ENCODE measurements at regions not wholly inside any gene's neighbourhood (a gene's known extent, or its start where the extent isn't known, plus 50 kb on each side); places are given as distances from the start of the nearest gene placed in this dataset.

GRCh38 chr13:31050486-31051400, 111.0 kb downstream of the HSPH1 start:
- Mint-ChIP-seq H3K4me1 (ENCODE audit: low read depth) (peaks cover 9% of the 10 kb centered on the region), H3K27ac (no peak overlapping the region), H3K36me3 (ENCODE audit: low read depth) (no peaks in the 10 kb centered on the region), H3K27me3 (peaks cover 11% of the 10 kb centered on the region), H3K9me3 (no peaks in the 10 kb centered on the region), H3K4me3 (no peak overlapping the region)
- CTCF ChIA-PET = interaction anchor here (0.9 kb wide), 1 partner anchor 71 kb away, joined by 3 read pairs; no protein-coding TSS in a partner anchor
- no peak for TF ChIP-seq CTCF (IDR thresholded peaks at IDR 0.05)
- no peak for DNase-seq
- intact Hi-C loops (cut with micrococcal nuclease) = no loop called here
- POLR2A ChIA-PET = no interaction called here
- ATAC-seq = peak; percentile 8

- no peak for TF ChIP-seq CTCF (IDR thresholded peaks at IDR 0.05)
- ATAC-seq = no peak
- Mint-ChIP-seq H3K4me3 (no peak overlapping the region), H3K27ac (no peak overlapping the region), H3K4me1 (ENCODE audit: low read depth) (peaks cover 18% of the 10 kb centered on the region), H3K9me3 (no peaks in the 10 kb centered on the region), H3K27me3 (peaks cover 11% of the 10 kb centered on the region), H3K36me3 (ENCODE audit: low read depth) (no peaks in the 10 kb centered on the region)
- no peak for DNase-seq
- ChIA-PET CTCF (interaction anchor here (0.9 to 1.8 kb wide), 2 partner anchors 10 to 70 kb away, joined by 3 to 8 read pairs; no protein-coding TSS in a partner anchor), POLR2A (no interaction called here)
- intact Hi-C loops (cut with micrococcal nuclease) = loop anchor here (5.0 kb wide), 1 partner anchor 82 kb away; no protein-coding TSS in a partner anchor
Measured at GRCh38 chr13:31049833-31050232, 111.9 kb downstream of the HSPH1 start.

GRCh38 chr13:31049083-31049482, 112.6 kb downstream of the HSPH1 start:
- H3K27me3 Mint-ChIP-seq = peaks cover 12% of the 10 kb centered on the region
- H3K4me3 Mint-ChIP-seq = no peak overlapping the region
- ChIA-PET CTCF (interaction anchor here (1.8 kb wide), 1 partner anchor 9 kb away, joined by 8 read pairs; no protein-coding TSS in a partner anchor), POLR2A (interaction anchor here (0.7 kb wide), 1 partner anchor 137 kb away, joined by 4 read pairs; no protein-coding TSS in a partner anchor)
- no peaks in the 10 kb centered on the region for H3K36me3 Mint-ChIP-seq (ENCODE audit: low read depth)
- ATAC-seq (no peak), DNase-seq (no peak)
- intact Hi-C loops (cut with micrococcal nuclease) = loop anchor here (5.0 kb wide), 1 partner anchor 83 kb away; no protein-coding TSS in a partner anchor
- no peaks in the 10 kb centered on the region for H3K9me3 Mint-ChIP-seq
- peaks cover 25% of the 10 kb centered on the region for H3K4me1 Mint-ChIP-seq (ENCODE audit: low read depth)
- TF ChIP-seq CTCF (IDR thresholded peaks at IDR 0.05) = no peak
- no peak overlapping the region for H3K27ac Mint-ChIP-seq

GRCh38 chr13:31048521-31048920, 113.2 kb downstream of the HSPH1 start:
- POLR2A ChIA-PET = interaction anchor here (0.7 to 1.2 kb wide), 2 partner anchors 14 to 138 kb away, joined by 3 to 4 read pairs; no protein-coding TSS in a partner anchor
- Mint-ChIP-seq H3K27ac (no peak overlapping the region), H3K36me3 (ENCODE audit: low read depth) (no peaks in the 10 kb centered on the region), H3K4me3 (no peak overlapping the region), H3K27me3 (peaks cover 13% of the 10 kb centered on the region), H3K4me1 (ENCODE audit: low read depth) (peaks cover 26% of the 10 kb centered on the region), H3K9me3 (no peaks in the 10 kb centered on the region)
- intact Hi-C loops (cut with micrococcal nuclease) = loop anchor here (5.0 kb wide), 1 partner anchor 84 kb away; no protein-coding TSS in a partner anchor
- no peak for ATAC-seq
- CTCF ChIA-PET = interaction anchor here (1.0 to 1.8 kb wide), 3 partner anchors 8 to 183 kb away, joined by 3 to 8 read pairs (median 3); no protein-coding TSS in a partner anchor
- DNase-seq = no peak
- no peak for TF ChIP-seq CTCF (IDR thresholded peaks at IDR 0.05)
